SK-N-SH treated with all-trans-retinoic acid at 6 μM for 48 hours (cell line): ENCODE measurements at regions not wholly inside any gene's neighbourhood (a gene's known extent, or its start where the extent isn't known, plus 50 kb on each side); places are given as distances from the start of the nearest gene placed in this dataset.

Experiments used
- ATAC-seq: fragments of 200-7000 bp; cut with Tn5 transposase; 3 replicates; pipeline ENCODE4 v1.9.1; 2020; ENCODE audit warnings: mild to moderate bottlenecking, moderate library complexity
- BACH2 ChIP-seq: fragments of 250-450 bp; sonication (Bioruptor Pico); IDR thresholded peaks from 2 replicates; pipeline ENCODE4 v1.9.0; 2021; ENCODE audit warnings: mild to moderate bottlenecking, borderline replicate concordance
- CSDC2 ChIP-seq: fragments of 250-450 bp; sonication (Bioruptor Pico); IDR thresholded peaks from 2 replicates; pipeline ENCODE4 v1.5.0; 2020; ENCODE audit warnings: mild to moderate bottlenecking, moderate library complexity
- ESRRG ChIP-seq: fragments of 250-450 bp; sonication (Bioruptor Pico); IDR thresholded peaks from 2 replicates; pipeline ENCODE4 v1.6.1; 2021; ENCODE audit warnings: mild to moderate bottlenecking
- GLIS3 ChIP-seq: fragments of 250-450 bp; sonication (Bioruptor Pico); IDR thresholded peaks from 2 replicates; pipeline ENCODE4 v1.5.0; 2020; ENCODE audit warnings: mild to moderate bottlenecking, moderate library complexity
- ISL1 ChIP-seq: fragments of 250-450 bp; sonication (Bioruptor Pico); IDR thresholded peaks from 2 replicates; pipeline ENCODE4 v2.1.2; 2022; ENCODE audit warnings: mild to moderate bottlenecking, moderate library complexity
- OSR1 ChIP-seq: fragments of 250-450 bp; sonication (Bioruptor Pico); IDR thresholded peaks from 2 replicates; pipeline ENCODE4 v1.8.0; 2022; ENCODE audit warnings: moderate library complexity, mild to moderate bottlenecking, inconsistent platforms
- PATZ1 ChIP-seq: fragments of 250-450 bp; sonication (Bioruptor Pico); IDR thresholded peaks from 2 replicates; pipeline ENCODE4 v1.8.0; 2020; ENCODE audit warnings: mild to moderate bottlenecking, moderate library complexity, borderline replicate concordance
- PPARA ChIP-seq: fragments of 250-450 bp; sonication (Bioruptor Pico); IDR thresholded peaks from 2 replicates; pipeline ENCODE4 v1.5.0; 2020; ENCODE audit warnings: mild to moderate bottlenecking, borderline replicate concordance
- SNAI2 ChIP-seq: fragments of 250-450 bp; sonication (Bioruptor Pico); IDR thresholded peaks from 2 replicates; pipeline ENCODE4 v1.5.0; 2020; ENCODE audit warnings: mild to moderate bottlenecking, moderate library complexity
- TCF4 ChIP-seq: fragments of 250-450 bp; sonication (Bioruptor Pico); IDR thresholded peaks from 2 replicates; pipeline ENCODE4 v1.8.0; 2021; ENCODE audit warnings: mild to moderate bottlenecking, moderate library complexity, borderline replicate concordance
- TOX ChIP-seq: fragments of 250-450 bp; sonication (Bioruptor Pico); IDR thresholded peaks from 2 replicates; pipeline ENCODE4 v1.8.0; 2021; ENCODE audit warnings: mild to moderate bottlenecking, moderate library complexity, borderline replicate concordance
- ZC3H10 ChIP-seq: fragments of 250-450 bp; sonication (Bioruptor Pico); IDR thresholded peaks from 2 replicates; pipeline ENCODE4 v1.5.1; 2021; ENCODE audit warnings: mild to moderate bottlenecking, moderate library complexity
- ZFP3 ChIP-seq: fragments of 250-450 bp; sonication (Bioruptor Pico); IDR thresholded peaks from 2 replicates; pipeline ENCODE4 v1.5.0; 2020; ENCODE audit warnings: mild to moderate bottlenecking, moderate library complexity
- ZFP30 ChIP-seq: fragments of 450-650 bp; formaldehyde crosslinking; IDR thresholded peaks from 2 replicates; pipeline ENCODE4 v1.5.0; 2022; ENCODE audit warnings: mild to moderate bottlenecking, moderate library complexity
- ZNF565 ChIP-seq: fragments of 450-650 bp; formaldehyde crosslinking; conservative IDR thresholded peaks from 2 replicates; pipeline ENCODE4 v1.5.0; 2020; ENCODE audit warnings: low read depth, mild to moderate bottlenecking, moderate library complexity
- ZNF70 ChIP-seq: fragments of 450-650 bp; formaldehyde crosslinking; IDR thresholded peaks from 2 replicates; pipeline ENCODE4 v1.5.0; 2020; ENCODE audit warnings: mild to moderate bottlenecking, moderate library complexity
- ZNF8 ChIP-seq: fragments of 450-650 bp; formaldehyde crosslinking; IDR thresholded peaks from 2 replicates; pipeline ENCODE4 v1.5.0; 2020; ENCODE audit warnings: mild to moderate bottlenecking, moderate library complexity
- TF ChIP-seq, protein P1 (sequence below): fragments of 250-450 bp; sonication (Bioruptor Pico); IDR thresholded peaks from 2 replicates; pipeline ENCODE4 v1.5.1; 2020; ENCODE audit warnings: low read depth, mild to moderate bottlenecking, moderate library complexity
- TF ChIP-seq, protein P2 (sequence below): fragments of 250-450 bp; sonication (Bioruptor Pico); IDR thresholded peaks from 2 replicates; pipeline ENCODE4 v1.8.0; 2021; ENCODE audit warnings: low read depth, mild to moderate bottlenecking, moderate library complexity, borderline replicate concordance
- TF ChIP-seq, protein P3 (sequence below): fragments of 250-450 bp; sonication (Bioruptor Pico); IDR thresholded peaks from 2 replicates; pipeline ENCODE4 v1.5.1; 2021; ENCODE audit warnings: mild to moderate bottlenecking, moderate library complexity

- TF ChIP-seq PATZ1 (CRISPR knock-in tag) (no peak), BACH2 (CRISPR knock-in tag) (no peak), PPARA (CRISPR knock-in tag) (no peak), ZNF8 (CRISPR knock-in tag) (no peak), ESRRG (CRISPR knock-in tag) (no peak)
- TF ChIP-seq, protein P1, sequence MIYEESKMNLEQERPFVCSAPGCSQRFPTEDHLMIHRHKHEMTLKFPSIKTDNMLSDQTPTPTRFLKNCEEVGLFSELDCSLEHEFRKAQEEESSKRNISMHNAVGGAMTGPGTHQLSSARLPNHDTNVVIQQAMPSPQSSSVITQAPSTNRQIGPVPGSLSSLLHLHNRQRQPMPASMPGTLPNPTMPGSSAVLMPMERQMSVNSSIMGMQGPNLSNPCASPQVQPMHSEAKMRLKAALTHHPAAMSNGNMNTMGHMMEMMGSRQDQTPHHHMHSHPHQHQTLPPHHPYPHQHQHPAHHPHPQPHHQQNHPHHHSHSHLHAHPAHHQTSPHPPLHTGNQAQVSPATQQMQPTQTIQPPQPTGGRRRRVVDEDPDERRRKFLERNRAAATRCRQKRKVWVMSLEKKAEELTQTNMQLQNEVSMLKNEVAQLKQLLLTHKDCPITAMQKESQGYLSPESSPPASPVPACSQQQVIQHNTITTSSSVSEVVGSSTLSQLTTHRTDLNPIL (CRISPR knock-in tag): no peak
Observed at GRCh38 chr5:158294701-158295100, 435.8 kb upstream of the CLINT1 start (continued).

- ATAC-seq: no peak
Observed at GRCh38 chr5:158292981-158293380, 434.0 kb upstream of the CLINT1 start.

DNA sequence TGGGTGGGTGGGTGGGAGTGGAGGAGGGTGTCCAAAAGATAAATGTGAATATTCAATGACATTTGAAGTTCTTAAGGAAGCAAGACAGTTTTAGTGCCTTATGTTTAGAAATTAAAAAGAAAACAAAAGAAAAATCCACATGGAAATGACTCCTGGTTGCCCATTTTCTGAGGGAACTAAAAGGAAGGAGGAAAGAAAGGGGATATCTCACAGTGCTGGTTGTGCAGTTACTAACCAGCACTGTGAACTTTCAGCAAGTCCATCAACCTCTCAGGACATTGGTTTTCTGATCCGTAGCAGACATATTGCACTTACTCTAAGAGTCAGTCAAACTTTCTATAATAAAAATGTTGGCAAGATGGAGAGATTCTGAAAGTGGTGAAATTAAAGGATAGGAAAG lies 431.0 kb upstream of the CLINT1 start:
- ATAC-seq: no peak
- TF ChIP-seq OSR1 (CRISPR knock-in tag) (no peak), TCF4 (no peak), ZFP3 (CRISPR knock-in tag) (no peak), ZC3H10 (no peak), ZNF8 (CRISPR knock-in tag) (no peak), CSDC2 (CRISPR knock-in tag) (no peak)

More at GRCh38 chr5:158292981-158293380, 434.0 kb upstream of the CLINT1 start:
- TF ChIP-seq BACH2 (CRISPR knock-in tag) (no peak), ZNF70 (CRISPR knock-in tag) (no peak), PATZ1 (CRISPR knock-in tag) (no peak), OSR1 (CRISPR knock-in tag) (no peak), ZFP30 (CRISPR knock-in tag) (no peak), ZFP3 (CRISPR knock-in tag) (no peak), ZNF8 (CRISPR knock-in tag) (no peak), ESRRG (CRISPR knock-in tag) (no peak), ISL1 (no peak), SNAI2 (CRISPR knock-in tag) (no peak), ZNF565 (CRISPR knock-in tag) (no peak), TCF4 (no peak)
- TF ChIP-seq, protein P2, sequence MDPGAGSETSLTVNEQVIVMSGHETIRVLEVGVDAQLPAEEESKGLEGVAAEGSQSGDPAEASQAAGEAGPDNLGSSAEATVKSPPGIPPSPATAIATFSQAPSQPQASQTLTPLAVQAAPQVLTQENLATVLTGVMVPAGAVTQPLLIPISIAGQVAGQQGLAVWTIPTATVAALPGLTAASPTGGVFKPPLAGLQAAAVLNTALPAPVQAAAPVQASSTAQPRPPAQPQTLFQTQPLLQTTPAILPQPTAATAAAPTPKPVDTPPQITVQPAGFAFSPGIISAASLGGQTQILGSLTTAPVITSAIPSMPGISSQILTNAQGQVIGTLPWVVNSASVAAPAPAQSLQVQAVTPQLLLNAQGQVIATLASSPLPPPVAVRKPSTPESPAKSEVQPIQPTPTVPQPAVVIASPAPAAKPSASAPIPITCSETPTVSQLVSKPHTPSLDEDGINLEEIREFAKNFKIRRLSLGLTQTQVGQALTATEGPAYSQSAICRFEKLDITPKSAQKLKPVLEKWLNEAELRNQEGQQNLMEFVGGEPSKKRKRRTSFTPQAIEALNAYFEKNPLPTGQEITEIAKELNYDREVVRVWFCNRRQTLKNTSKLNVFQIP (CRISPR knock-in tag): no peak
- TF ChIP-seq, protein P3, sequence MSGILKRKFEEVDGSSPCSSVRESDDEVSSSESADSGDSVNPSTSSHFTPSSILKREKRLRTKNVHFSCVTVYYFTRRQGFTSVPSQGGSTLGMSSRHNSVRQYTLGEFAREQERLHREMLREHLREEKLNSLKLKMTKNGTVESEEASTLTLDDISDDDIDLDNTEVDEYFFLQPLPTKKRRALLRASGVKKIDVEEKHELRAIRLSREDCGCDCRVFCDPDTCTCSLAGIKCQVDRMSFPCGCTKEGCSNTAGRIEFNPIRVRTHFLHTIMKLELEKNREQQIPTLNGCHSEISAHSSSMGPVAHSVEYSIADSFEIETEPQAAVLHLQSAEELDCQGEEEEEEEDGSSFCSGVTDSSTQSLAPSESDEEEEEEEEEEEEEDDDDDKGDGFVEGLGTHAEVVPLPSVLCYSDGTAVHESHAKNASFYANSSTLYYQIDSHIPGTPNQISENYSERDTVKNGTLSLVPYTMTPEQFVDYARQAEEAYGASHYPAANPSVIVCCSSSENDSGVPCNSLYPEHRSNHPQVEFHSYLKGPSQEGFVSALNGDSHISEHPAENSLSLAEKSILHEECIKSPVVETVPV (CRISPR knock-in tag): no peak

DNA sequence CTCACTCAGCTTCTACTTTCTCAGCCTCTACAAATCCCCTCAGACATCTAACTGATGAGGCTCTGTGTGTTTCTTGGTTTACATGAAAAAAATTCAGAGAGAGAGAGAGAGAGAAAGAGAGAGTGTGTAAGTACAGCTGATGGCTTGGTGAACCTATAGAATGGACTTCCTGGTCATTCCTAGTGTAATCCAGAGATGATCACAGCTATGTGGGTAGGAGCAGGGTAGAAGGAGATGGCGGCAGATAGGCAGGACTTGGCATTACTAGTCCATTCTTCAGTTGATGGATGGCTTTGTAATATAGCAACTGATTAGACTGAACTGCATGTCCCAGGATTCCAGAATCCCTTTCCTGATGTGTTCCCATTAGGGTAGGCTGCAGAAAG lies 429.3 kb upstream of the CLINT1 start:
- no peak for TF ChIP-seq ZNF565 (CRISPR knock-in tag)
- no peak for TF ChIP-seq ZNF8 (CRISPR knock-in tag)
- TF ChIP-seq, protein P3 (CRISPR knock-in tag): no peak
- TF ChIP-seq GLIS3: no peak
- TF ChIP-seq OSR1 (CRISPR knock-in tag): no peak
- no peak for TF ChIP-seq ZNF70 (CRISPR knock-in tag)
- TF ChIP-seq TOX: no peak
- no peak for TF ChIP-seq ESRRG (CRISPR knock-in tag)
- TF ChIP-seq, protein P2 (CRISPR knock-in tag): no peak

More for the DNA sequence above, 429.3 kb upstream of the CLINT1 start:
- ATAC-seq: no peak
